GM21423 (cell line): ENCODE measurements at regions not wholly inside any gene's neighbourhood (a gene's known extent, or its start where the extent isn't known, plus 50 kb on each side); places are given as distances from the start of the nearest gene placed in this dataset.
"Not testable (repeated sequence)": the region's sequence is repeated elsewhere in the genome, so short reads cannot be mapped to it uniquely, and the experiment has no call there.

Experiments used
- ATAC-seq: cut with Tn5 transposase; IDR thresholded peaks from one replicate; pipeline ENCODE4 v1.9.1; 2021; ENCODE audit warnings: mild to moderate bottlenecking, moderate library complexity; ENCODE audit not compliant: unreplicated experiment

DNA sequence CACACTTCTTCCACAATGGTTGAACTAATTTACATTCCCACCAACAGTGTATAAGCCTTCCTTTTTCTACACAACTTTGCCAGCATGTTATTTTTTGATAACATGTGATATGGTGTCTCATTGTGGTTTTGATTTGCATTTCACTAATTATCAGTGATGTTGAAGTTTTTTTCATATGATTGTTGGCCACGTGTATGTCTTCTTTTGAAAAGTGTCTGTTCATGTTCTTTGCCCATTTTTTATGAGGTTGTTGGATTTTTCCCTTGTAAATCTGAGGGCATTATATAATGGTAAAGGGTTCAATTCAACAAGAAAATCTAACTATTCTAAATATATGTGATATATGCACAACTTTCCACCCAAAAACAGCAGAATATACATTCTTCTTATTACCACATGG, 153.4 kb upstream of the POGK start:
- not testable (repeated sequence) for ATAC-seq

DNA sequence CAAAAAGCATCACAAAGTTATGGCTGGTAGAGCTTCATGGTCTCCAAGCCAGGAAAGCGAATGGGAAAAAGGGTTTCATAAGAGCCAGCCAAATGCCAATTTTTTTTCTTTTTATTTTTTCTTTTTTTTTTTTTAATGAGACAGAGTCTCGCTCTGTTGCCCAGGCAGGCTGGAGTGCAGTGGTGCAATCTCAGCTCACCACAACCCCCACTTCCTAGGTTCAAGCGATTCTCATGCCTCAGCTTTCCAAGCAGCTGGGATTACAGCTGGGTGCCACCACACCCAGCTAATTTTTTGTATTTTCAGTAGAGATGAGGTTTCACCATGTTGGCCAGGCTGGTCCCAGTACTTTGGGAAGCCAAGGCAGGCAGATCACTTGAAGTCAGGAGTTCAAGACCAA, 148.7 kb upstream of the POGK start:
- ATAC-seq, result not testable (repeated sequence)

DNA sequence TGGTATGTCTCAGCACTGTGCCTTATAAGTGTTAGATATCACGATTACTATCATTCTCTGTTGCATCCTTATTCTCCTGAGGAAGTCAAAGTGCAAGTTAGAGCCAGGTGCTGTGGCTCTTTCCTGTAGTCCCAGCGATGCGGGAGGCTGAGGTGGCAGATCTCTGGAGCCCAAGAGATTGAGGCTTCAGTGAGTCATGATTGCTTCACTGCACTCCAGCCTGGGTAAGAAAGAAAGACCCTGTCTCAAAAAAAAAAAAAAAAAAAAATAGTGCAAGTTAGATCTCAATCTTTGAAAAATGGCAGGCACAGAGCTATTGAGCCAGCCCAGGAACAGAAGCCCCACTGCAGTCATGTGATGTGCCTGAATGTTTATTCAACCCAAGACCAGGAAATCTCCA, 147.8 kb upstream of the POGK start:
- no peak for ATAC-seq

DNA sequence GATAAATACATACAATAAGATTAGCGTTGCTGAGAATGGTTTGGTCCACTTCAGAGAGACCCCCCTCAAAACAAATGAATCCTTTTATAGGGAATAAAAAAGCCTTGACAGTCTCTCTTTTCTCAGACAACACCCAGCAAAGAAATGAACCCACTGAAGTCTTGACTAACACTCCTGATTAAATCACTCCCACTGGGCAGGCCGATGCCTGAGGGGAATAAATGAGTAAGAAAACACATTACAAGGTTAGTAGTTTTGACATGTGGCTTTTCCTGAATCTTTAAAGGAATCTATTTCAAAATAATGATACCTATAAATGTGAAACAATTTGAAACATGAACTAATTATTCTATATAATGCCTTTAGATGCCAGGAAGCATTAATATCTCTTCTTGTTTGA, 146.9 kb upstream of the POGK start:
- ATAC-seq, result no peak

DNA sequence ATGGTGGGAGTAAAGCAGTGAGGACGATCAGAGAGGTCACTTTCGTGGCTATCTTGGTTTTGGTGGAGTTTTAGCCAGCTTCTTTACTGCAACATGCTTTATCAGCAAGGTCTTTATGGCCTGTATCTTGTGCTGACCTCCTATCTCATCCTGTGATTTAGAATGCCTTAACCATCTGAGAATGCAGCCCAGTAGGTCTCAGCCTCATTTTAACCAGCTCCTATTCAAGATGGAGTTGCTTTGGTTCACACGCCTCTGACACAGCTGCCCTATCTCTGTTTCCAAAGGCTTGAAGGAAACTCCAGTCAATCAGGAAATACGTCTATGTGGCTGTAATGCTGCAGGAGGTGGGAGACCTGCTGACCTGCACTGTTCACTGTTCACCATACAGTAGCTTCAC, 146.1 kb upstream of the POGK start:
- ATAC-seq, result no peak

DNA sequence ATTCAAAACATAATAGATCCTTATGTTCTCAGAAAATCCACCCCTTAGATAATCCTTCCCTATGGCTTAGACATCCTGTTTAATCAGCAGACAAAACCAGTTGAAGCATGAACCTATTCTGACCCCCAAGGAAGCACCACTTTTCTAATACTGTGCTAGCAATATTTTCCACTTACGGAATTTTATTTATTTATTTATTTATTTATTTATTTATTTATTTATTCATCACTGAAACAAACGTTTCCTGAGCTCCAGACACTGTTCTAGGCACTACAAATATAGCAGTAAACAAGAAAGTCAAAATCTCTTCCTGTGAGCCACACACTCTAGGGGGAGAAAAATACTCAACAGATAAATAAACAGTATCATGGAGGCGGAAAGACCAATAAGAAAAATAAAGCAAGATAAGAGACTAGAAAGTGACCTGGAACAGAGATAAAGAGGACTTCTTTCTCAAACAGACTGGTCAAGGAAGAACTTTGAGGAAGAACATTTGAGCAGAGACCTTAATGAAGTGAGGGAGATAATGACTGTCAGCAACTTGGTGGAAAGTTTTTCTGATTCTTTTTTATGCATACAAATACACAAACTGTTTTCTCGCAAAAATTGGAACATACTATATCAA, 145.5 kb upstream of the POGK start:
- ATAC-seq, result no peak

DNA sequence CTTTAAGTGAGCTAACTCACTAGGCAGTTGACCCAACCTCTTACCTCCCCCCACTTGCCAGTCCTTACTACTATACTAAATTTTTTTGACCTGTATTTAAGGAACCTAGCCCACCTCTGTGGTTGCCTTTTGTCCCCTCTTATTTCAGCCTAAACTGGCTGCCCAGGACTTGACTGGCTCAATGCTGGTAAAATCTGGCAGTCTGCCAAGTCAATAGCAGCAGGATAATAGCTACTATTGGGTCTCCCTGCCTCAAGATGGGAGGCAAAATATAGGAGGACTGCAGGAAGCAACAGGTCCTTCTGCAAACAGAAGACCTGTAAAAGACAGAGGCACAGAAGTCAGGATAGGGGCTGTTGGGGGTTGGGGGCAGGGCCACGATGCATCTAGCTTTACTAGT, 144.2 kb upstream of the POGK start:
- ATAC-seq, result no peak

DNA sequence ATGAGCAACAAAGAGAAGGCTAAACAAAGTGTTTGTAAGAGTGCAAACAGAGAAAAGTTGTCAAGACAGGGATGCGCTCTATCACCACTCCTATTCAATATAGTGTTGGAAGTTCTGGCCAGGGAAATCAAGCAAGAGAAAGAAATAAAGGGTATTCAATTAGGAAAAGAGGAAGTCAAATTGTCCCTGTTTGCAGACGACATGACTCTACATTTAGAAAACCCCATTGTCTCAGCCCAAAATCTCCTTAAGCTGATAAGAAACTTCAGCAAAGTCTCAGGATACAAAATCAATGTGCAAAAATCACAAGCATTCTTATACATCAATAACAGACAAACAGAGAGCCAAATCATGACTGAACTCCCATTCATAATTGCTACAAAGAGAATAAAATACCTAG, 143.4 kb upstream of the POGK start:
- not testable (repeated sequence) for ATAC-seq

DNA sequence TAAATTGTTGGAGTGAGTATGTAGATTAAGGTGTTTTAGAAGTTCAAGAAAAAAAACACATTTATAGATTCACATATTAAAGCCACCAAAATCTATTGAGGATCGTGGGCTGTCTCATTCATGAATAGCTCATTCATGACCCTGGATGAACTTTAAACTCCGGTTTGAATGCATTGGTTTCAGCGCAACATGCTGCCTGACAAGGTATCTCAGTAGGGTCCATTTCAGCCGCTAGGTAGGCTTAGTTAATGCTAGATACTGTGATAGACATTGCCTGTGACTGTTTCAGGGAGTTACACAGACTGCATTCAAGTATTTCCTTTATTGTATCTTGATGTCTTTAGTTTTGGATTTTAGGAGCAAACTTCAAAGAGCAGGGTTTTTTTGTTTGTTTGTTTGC, 140.5 kb upstream of the POGK start:
- no peak for ATAC-seq

DNA sequence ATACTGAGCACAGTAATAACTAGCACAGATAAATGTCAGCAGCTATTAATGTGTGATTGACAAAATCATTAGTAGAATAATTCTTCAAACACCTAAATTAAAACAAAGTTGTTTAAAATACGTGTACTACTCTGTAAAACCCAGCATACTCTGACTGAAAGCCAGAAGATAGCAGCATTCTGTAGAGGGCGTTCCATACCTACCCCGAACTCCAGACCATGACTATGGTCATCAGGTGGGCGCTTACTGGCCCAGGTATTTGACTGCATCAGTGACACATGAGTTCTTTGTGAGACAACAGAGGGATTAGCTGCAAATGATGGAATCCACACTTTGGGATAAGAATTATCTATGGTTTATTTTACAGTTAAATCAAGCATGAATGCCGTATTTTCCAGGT, 139.7 kb upstream of the POGK start:
- no peak for ATAC-seq

DNA sequence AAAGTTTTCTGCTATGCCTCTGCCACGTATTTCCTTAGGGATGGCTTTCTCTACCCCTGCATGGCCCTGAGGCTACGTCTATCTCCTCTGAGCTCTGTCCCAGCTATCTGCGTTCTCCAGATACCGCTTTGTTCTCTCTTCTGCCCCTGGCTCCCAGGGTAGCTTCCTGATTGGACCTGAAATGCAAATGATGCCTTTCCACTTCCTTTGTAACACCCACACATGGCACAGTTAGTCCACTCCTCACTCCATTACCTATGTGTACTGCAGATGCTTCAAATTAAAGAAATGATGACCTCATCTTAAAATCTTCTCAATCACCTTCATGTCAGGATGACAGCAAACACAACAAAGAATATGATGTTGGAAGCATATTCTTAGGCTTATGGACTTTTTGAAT, 138.6 kb upstream of the POGK start:
- no peak for ATAC-seq

DNA sequence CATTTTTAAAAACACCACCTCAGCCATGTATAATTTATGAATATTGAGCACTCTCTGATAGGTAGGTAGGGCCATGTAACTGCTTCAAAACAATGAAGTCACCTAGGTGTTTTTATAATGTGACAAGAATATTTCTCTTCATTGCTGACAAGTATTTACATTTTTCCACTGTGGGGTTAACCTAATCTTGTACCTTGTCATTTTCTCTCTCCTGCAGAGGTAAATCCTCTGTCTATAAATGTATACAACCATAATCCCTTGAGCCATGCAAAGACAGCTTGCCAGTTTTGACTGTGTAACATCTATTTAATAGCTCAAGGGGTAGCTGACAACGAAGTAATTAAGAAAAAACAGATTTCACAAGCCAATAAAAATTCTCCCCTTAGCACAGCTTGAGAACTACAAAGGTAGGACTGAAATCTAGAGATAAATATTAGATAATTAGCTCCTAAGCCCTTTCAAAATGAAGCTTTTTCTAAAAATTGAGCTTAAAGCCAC, 137.6 kb upstream of the POGK start:
- ATAC-seq, result no peak

DNA sequence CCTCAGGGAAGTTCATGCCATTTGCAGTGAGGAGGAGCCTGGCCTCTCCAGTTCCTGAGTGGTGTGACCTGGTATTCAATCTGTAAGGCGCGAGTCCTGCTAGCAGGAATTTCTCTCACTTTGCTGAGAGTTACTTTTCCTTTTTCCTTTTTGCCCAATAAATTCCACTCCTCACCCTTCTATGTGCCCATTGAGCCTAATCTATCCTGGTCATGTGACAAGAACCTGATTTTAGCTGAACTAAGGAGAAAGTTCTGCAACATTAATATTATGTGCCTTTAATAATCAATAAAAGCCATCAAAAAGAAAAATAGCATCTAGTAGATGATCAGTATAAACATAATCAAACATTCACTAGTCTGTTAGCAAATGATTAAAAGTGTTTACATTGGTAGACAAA, 136.1 kb upstream of the POGK start:
- ATAC-seq, result no peak

DNA sequence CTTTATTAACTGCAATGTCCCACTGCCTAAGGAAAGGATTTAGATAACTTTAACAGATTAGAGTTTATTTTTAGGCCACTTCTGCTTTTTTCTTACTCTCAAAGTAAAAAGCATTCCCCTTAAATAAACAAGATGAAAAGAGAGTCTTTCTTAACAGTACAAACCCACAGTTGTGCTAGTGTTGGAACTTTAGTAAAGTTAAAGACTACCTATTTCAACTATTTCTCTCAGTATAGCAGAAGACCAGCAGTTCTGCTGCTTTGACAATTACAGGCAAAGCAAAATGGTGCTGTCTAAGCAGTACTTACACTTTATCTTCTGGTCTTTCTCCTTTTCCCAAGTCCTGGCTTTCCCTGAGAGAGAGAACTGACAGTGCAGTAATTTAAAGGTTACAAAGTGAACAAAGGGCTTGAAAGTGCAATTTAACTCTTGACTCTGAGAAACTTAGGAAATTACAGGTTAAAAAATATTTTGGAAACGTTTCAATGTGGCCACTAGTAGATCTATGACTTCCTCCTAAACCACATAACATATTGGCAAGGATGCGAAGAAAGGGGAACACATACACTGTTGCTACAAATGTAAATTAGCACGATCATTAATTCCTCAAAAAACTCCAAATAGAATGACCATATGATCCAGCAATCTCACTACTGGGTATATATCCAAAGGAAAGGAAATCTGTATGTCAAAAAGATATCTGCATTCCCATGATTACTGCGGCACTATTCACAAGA, 135.4 kb upstream of the POGK start:
- no peak for ATAC-seq

DNA sequence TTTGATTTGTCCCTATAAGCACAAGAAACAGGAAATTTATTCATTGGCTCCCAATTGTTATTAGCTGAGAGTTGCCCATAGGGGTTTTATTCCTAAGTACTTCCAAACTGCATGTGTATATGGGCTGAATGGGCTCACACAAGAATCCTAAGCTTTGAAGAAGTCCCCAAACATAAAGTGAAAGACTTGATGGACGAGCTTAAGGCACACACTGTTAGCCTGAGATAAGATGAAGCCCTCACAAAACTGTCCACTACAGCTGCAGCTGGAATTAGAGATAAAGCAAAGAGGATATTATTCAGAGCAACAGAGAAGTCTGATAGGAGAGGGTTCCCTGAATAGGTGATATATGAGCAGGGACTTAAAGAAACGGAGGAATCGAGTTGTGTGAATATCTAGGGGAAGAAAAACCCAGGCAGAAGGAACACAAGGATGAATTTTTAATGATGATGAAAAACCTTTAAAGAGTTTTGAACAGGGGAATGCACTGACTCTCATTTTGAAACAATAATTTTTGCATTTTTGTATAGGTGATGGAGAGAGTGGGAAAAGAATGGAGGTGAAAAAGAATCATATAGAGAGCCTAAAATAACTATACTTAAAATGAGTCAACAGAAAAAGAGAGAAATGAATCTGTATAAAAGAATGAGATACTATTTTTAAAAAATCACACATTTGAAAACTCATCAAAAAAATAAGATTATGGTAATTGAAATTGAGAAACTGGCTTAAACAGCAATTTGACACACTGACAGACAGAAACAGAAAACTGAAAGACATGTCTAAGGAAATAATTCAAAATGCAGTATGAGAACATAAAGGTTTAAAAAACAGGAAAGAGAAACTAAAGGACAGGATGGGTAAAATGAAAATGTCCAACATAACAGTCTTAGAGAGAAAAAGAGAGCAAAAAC, 133.6 kb upstream of the POGK start:
- no peak for ATAC-seq

DNA sequence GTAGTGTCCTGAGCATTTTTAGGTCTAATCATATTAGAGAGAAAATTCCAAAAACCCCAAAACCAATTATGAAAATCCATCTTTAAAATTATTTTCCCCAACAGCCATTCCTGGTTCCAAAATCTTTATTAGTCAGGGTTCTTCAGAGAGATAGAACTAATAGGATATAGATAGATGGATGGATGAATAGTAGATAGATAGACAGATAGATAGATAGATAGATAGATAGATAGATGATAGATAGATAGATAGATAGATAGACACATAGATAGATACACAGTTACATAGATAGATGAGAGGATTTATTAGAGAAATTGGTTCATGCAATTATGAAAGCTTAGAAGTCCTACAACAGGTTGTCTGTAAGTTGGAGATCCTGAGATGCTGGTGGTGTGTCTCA, 122.7 kb upstream of the POGK start:
- no peak for ATAC-seq

DNA sequence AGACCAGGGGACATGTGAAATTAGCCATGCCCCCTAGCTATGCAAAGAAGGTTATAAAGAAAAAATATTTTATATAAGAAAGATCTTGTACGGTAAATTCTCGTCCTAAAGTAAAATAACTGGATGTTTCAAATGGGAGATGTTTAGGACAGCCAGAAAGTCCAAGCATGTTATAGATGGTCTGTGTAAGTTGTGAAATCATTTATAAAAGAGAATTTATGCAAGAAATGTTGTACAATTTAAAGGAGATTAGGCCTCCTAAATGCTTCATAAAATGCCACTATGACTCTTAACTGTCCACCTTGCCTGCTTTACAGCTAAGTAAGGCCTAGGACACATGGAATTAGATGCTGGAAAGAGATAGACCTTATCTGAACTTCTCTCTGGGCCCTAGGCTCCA, 118.1 kb upstream of the POGK start:
- ATAC-seq, result no peak

DNA sequence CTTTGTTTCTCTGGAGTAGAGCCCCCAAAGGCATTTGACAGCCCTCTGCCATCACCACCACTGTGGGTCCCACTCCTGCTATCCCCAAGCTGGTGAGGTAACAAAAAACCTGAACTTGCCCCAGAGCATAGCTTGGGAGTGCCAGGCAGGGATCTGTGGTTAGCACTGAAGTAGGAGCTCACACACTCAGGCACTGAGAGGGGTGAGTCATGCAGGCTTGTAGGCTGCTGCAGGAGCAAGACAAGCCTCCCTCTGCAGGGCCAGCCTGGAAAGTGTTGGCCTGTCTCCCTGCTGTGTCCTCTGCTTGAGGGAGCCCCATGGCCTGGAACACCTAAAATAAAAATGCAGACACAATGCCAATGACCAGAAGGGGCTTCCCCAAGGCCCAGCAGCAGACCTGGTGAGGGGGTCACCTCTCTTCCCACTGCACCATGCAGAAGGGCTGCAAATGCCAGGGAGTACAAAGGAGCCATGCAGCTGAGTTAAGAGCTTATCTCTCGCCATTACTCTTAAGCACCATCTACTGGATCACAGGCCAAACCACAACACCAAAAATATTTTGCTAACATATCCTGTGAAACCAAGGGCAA, 108.9 kb upstream of the POGK start:
- ATAC-seq, result no peak

DNA sequence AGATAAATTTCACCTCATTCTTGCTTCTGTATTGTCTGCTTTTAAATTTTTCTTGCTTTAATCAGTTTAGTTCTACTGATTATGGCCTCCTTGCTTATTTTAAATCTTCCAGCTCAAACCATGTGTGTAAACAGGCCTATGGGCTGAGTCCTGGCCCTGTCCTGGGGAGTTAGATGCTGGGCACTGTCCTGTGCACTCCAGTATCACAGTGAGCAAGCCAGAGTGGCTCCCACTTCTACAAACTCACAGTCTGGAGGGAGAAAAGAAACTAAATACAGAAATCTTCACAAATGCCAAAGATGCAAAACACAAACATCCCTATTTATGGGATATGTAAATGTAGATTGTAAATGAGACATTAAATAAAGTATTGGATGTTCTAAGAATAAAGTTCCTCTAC, 101.1 kb upstream of the POGK start:
- ATAC-seq, result no peak

DNA sequence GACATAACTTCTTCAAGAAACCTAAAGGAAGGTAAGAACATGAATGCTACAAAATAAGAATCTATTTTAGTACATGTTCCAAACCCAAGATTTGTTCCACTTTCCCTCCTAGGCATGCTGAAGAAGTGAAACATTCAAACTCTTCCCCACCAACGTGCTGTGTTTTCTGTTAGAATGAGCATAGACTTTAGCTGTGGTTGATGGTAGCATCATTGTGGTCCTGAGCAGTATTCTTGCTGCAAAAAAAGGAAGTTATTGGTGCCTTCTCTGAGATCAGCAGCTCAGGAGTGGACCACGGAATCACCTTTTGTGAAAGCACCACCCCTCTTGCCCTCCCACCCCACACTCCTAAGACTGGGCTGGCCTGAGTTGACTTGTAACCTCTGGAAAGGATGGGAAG, 100.4 kb upstream of the POGK start:
- ATAC-seq, result no peak

DNA sequence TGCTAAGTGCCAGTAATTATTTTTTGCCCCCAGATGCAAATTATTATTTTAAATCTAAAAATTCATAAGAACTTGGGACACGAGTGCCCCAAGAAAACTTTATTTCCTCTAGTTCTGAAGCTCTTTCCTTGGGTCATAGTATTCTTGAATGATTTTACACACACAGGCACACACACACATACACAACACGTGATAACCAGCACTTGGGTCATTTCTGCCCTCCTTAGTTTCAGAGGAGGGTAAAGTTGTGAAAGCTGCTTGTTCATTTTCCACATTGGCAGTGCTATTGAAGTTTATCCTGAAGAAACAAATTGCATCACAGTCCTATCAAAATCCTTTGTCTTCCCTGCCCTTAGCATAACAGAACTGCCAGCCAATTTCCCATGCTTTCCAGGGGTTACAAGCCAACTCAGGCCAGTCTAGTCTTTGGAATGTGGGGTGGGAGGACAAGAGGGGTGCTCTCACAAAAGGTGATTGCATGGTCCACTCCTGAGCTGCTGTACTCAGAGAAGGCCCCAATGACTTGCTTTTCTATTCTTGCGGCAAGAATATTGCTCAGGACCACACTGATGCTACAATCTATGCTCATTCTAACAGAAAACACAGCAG, 98.5 kb upstream of the POGK start:
- ATAC-seq, result no peak
